Lower lobe of right lung (tissue), 2 donors: ENCODE measurements at regions not wholly inside any gene's neighbourhood (a gene's known extent, or its start where the extent isn't known, plus 50 kb on each side); places are given as distances from the start of the nearest gene placed in this dataset.
"Not testable (repeated sequence)": the region's sequence is repeated elsewhere in the genome, so short reads cannot be mapped to it uniquely, and the experiment has no call there.

ENCODE experiments used
- ATAC-seq, 2 donors: fragments of 200-7000 bp; cut with Tn5 transposase; one replicate each; pipeline ENCODE4 v1.9.1; 2020 to 2022; ENCODE audit warnings: mild to moderate bottlenecking in 2 of 2, moderate library complexity in 2 of 2
- DNase-seq: peaks from one replicate; pipeline ENCODE4 v3.0.0-alpha.2; 2020
- H3K27ac ChIP-seq: fragments of 200-600 bp; one replicate; pipeline ENCODE4 v1.8.0; 2022
- H3K27me3 ChIP-seq: fragments of 200-600 bp; one replicate; pipeline ENCODE4 v1.8.0; 2022; ENCODE audit warnings: low read depth
- H3K36me3 ChIP-seq: fragments of 200-600 bp; one replicate; pipeline ENCODE4 v1.8.0; 2022; ENCODE audit warnings: mild to moderate bottlenecking
- H3K4me1 ChIP-seq: fragments of 200-600 bp; one replicate; pipeline ENCODE4 v1.8.0; 2022
- H3K4me3 ChIP-seq: fragments of 200-600 bp; one replicate; pipeline ENCODE4 v1.8.0; 2022; ENCODE audit warnings: mild to moderate bottlenecking
- H3K9me3 ChIP-seq: fragments of 200-600 bp; one replicate; pipeline ENCODE4 v1.8.0; 2022
- intact Hi-C: fragments of 100-400 bp; cut with DNase I; formaldehyde crosslinking; loops from one replicate; pipeline ENCODE4 v1.11.0; 2022
- donor health status: DM: no; HTN: yes; CAD: no; lungs with severe emphysema.

- H3K36me3 ChIP-seq, intact Hi-C loops, H3K4me1 ChIP-seq, DNase-seq, ATAC-seq, H3K4me3 ChIP-seq, H3K27ac ChIP-seq, H3K27me3 ChIP-seq, H3K9me3 ChIP-seq: not testable (repeated sequence)
Measured at GRCh38 chr16:32880009-32880408, 204.0 kb upstream of the TP53TG3 start.

- intact Hi-C loops, H3K9me3 ChIP-seq, H3K4me3 ChIP-seq, ATAC-seq, H3K36me3 ChIP-seq, DNase-seq, H3K27me3 ChIP-seq, H3K4me1 ChIP-seq, H3K27ac ChIP-seq: not testable (repeated sequence)
Measured at GRCh38 chr16:32876718-32877117, 200.8 kb upstream of the TP53TG3 start.

- H3K4me3 ChIP-seq, H3K36me3 ChIP-seq, DNase-seq, H3K27me3 ChIP-seq, H3K4me1 ChIP-seq, H3K9me3 ChIP-seq, intact Hi-C loops, ATAC-seq, H3K27ac ChIP-seq: not testable (repeated sequence)
Measured at GRCh38 chr16:32873783-32874182, 197.8 kb upstream of the TP53TG3 start.

- H3K9me3 ChIP-seq, H3K36me3 ChIP-seq, H3K4me3 ChIP-seq, ATAC-seq, H3K4me1 ChIP-seq, H3K27ac ChIP-seq, DNase-seq, intact Hi-C loops, H3K27me3 ChIP-seq: not testable (repeated sequence)
Measured at GRCh38 chr16:32873120-32873519, 197.2 kb upstream of the TP53TG3 start.

GRCh38 chr16:32870628-32871027 is 194.7 kb upstream of the TP53TG3 start:
- H3K4me1 ChIP-seq, intact Hi-C loops, H3K36me3 ChIP-seq, H3K4me3 ChIP-seq, H3K27ac ChIP-seq, DNase-seq, ATAC-seq, H3K27me3 ChIP-seq, H3K9me3 ChIP-seq: not testable (repeated sequence)

- H3K4me1 ChIP-seq, H3K27me3 ChIP-seq, intact Hi-C loops, H3K9me3 ChIP-seq, H3K36me3 ChIP-seq, DNase-seq, H3K4me3 ChIP-seq, H3K27ac ChIP-seq, ATAC-seq: not testable (repeated sequence)
Measured at GRCh38 chr16:32868334-32868733, 192.4 kb upstream of the TP53TG3 start.

- ATAC-seq, H3K4me3 ChIP-seq, H3K36me3 ChIP-seq, H3K4me1 ChIP-seq, H3K27me3 ChIP-seq, DNase-seq, intact Hi-C loops, H3K27ac ChIP-seq, H3K9me3 ChIP-seq: not testable (repeated sequence)
Measured at GRCh38 chr16:32865284-32865683, 189.3 kb upstream of the TP53TG3 start.

GRCh38 chr16:32861476-32862201 is 185.7 kb upstream of the TP53TG3 start:
- H3K9me3 ChIP-seq, H3K27me3 ChIP-seq, H3K4me3 ChIP-seq, intact Hi-C loops, DNase-seq, ATAC-seq, H3K27ac ChIP-seq, H3K4me1 ChIP-seq, H3K36me3 ChIP-seq: not testable (repeated sequence)

- DNase-seq, H3K36me3 ChIP-seq, H3K27me3 ChIP-seq, intact Hi-C loops, H3K27ac ChIP-seq, ATAC-seq, H3K4me3 ChIP-seq, H3K4me1 ChIP-seq, H3K9me3 ChIP-seq: not testable (repeated sequence)
Measured at GRCh38 chr16:32847379-32847778, 171.4 kb upstream of the TP53TG3 start.

GRCh38 chr16:32845572-32845971 is 169.6 kb upstream of the TP53TG3 start:
- H3K9me3 ChIP-seq, ATAC-seq, H3K27ac ChIP-seq, H3K4me1 ChIP-seq, H3K4me3 ChIP-seq, DNase-seq, intact Hi-C loops, H3K36me3 ChIP-seq, H3K27me3 ChIP-seq: not testable (repeated sequence)

GRCh38 chr16:32842844-32843243 is 166.9 kb upstream of the TP53TG3 start:
- intact Hi-C loops, H3K27me3 ChIP-seq, H3K36me3 ChIP-seq, H3K4me1 ChIP-seq, H3K27ac ChIP-seq, H3K9me3 ChIP-seq, DNase-seq, H3K4me3 ChIP-seq, ATAC-seq: not testable (repeated sequence)

- H3K4me1 ChIP-seq, intact Hi-C loops, ATAC-seq, H3K27ac ChIP-seq, H3K27me3 ChIP-seq, H3K4me3 ChIP-seq, H3K36me3 ChIP-seq, H3K9me3 ChIP-seq, DNase-seq: not testable (repeated sequence)
Measured at GRCh38 chr16:32807280-32807679, 131.3 kb upstream of the TP53TG3 start.

GRCh38 chr16:32805639-32806038 is 129.7 kb upstream of the TP53TG3 start:
- ATAC-seq, H3K27me3 ChIP-seq, H3K4me1 ChIP-seq, DNase-seq, H3K4me3 ChIP-seq, H3K27ac ChIP-seq, H3K9me3 ChIP-seq, H3K36me3 ChIP-seq, intact Hi-C loops: not testable (repeated sequence)
